IPS-18a (cell line): ENCODE measurements at regions not wholly inside any gene's neighbourhood (a gene's known extent, or its start where the extent isn't known, plus 50 kb on each side); places are given as distances from the start of the nearest gene placed in this dataset.

Experiments
- H3K27ac ChIP-seq: one replicate; pipeline ENCODE4 v1.5.1; 2013; ENCODE audit warnings: low read length
- H3K27me3 ChIP-seq: one replicate; pipeline ENCODE4 v1.6.1; 2013; ENCODE audit warnings: mild to moderate bottlenecking, low read length; ENCODE audit not compliant: control insufficient read depth, insufficient read depth
- H3K36me3 ChIP-seq: one replicate; pipeline ENCODE4 v1.6.1; 2013; ENCODE audit warnings: low read depth, low read length; ENCODE audit not compliant: control insufficient read depth
- H3K4me1 ChIP-seq: one replicate; pipeline ENCODE4 v1.6.1; 2013; ENCODE audit warnings: low read depth, low read length; ENCODE audit not compliant: control insufficient read depth
- H3K4me3 ChIP-seq: one replicate; pipeline ENCODE4 v1.5.1; 2013; ENCODE audit warnings: low read length
- H3K9ac ChIP-seq: one replicate; pipeline ENCODE4 v1.6.1; 2013; ENCODE audit warnings: mild to moderate bottlenecking, low read length, moderate library complexity
- H3K9me3 ChIP-seq: one replicate; pipeline ENCODE4 v1.6.1; 2013; ENCODE audit warnings: low read depth, low read length; ENCODE audit not compliant: control insufficient read depth

DNA sequence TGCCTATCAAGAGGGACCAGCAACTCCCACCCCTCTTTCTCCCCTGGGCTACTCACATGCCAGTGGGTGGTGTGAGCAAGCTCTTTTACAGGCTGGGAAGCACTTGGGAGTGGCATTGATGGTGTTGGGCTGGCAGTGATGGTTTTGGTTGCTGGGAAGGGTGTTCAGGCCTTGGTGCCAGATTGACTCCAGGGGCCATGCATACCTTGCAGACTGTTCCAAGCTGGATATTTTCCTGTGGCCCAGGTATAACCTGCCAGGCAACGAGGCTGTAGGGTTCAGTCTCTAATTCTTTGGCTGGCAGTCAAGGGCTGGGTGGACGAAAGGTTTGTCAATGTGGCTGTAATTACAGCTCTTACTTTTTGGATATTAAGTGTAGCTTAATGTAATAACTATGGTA lies 177.3 kb downstream of the MACROH2A1 start:
- Histone ChIP-seq H3K27ac (no peak overlapping the region), H3K36me3 (no peaks in the 10 kb centered on the region), H3K4me1 (peaks cover 4% of the 10 kb centered on the region), H3K27me3 (no peaks in the 10 kb centered on the region), H3K4me3 (no peak overlapping the region), H3K9ac (no peak overlapping the region), H3K9me3 (no peaks in the 10 kb centered on the region)

DNA sequence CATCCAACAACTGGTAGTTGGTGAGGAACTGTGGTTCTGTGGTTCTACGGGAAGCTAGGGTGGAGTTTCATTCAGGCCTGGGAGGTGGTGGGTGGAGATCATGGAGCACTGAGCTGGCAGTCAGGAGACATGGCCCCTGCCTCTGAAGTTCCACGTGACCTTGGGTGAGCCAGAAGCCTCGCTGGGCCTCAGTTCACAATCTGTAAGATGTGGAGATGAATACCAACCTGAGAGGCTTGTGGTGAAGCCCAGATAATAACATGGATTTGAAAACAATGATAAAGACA lies 177.9 kb downstream of the MACROH2A1 start:
- peaks cover 4% of the 10 kb centered on the region for H3K4me1 ChIP-seq
- peaks cover under 1% of the 10 kb centered on the region for H3K27me3 ChIP-seq
- no peaks in the 10 kb centered on the region for H3K9me3 ChIP-seq
- no peak overlapping the region for H3K4me3 ChIP-seq
- H3K9ac ChIP-seq = no peak overlapping the region
- no peaks in the 10 kb centered on the region for H3K36me3 ChIP-seq
- H3K27ac ChIP-seq = no peak overlapping the region

GRCh38 chr5:135220394-135221186 lies 178.4 kb downstream of the MACROH2A1 start:
- no peak overlapping the region for H3K9ac ChIP-seq
- no peak overlapping the region for H3K27ac ChIP-seq
- H3K4me3 ChIP-seq = no peak overlapping the region
- no peaks in the 10 kb centered on the region for H3K36me3 ChIP-seq
- peaks cover under 1% of the 10 kb centered on the region for H3K4me1 ChIP-seq
- H3K9me3 ChIP-seq = no peaks in the 10 kb centered on the region
- H3K27me3 ChIP-seq = peaks cover 5% of the 10 kb centered on the region

- H3K36me3 ChIP-seq = no peaks in the 10 kb centered on the region
- no peaks in the 10 kb centered on the region for H3K4me1 ChIP-seq
- no peak overlapping the region for H3K27ac ChIP-seq
- H3K9ac ChIP-seq = no peak overlapping the region
- no peaks in the 10 kb centered on the region for H3K9me3 ChIP-seq
- H3K4me3 ChIP-seq = no peak overlapping the region
- peaks cover 10% of the 10 kb centered on the region for H3K27me3 ChIP-seq
Observed at GRCh38 chr5:135219868-135220267, 179.2 kb downstream of the MACROH2A1 start.

- Histone ChIP-seq H3K9ac (no peak overlapping the region), H3K4me3 (no peak overlapping the region), H3K9me3 (no peaks in the 10 kb centered on the region), H3K27ac (no peak overlapping the region), H3K27me3 (peaks cover 10% of the 10 kb centered on the region), H3K4me1 (no peaks in the 10 kb centered on the region), H3K36me3 (no peaks in the 10 kb centered on the region)
Observed at GRCh38 chr5:135218790-135219568, 180.1 kb downstream of the MACROH2A1 start.

- Histone ChIP-seq H3K4me1 (no peaks in the 10 kb centered on the region), H3K4me3 (no peak overlapping the region), H3K36me3 (no peaks in the 10 kb centered on the region), H3K27ac (no peak overlapping the region), H3K9me3 (no peaks in the 10 kb centered on the region), H3K9ac (no peak overlapping the region), H3K27me3 (peaks cover 10% of the 10 kb centered on the region)
Observed at GRCh38 chr5:135218486-135218755, 180.6 kb downstream of the MACROH2A1 start.

- H3K27me3 ChIP-seq = peaks cover 10% of the 10 kb centered on the region
- no peak overlapping the region for H3K4me3 ChIP-seq
- no peaks in the 10 kb centered on the region for H3K36me3 ChIP-seq
- no peak overlapping the region for H3K27ac ChIP-seq
- no peak overlapping the region for H3K9ac ChIP-seq
- H3K4me1 ChIP-seq = peaks cover 3% of the 10 kb centered on the region
- H3K9me3 ChIP-seq = no peaks in the 10 kb centered on the region
Observed at GRCh38 chr5:135217669-135218485, 181.2 kb downstream of the MACROH2A1 start.

- Histone ChIP-seq H3K9me3 (no peaks in the 10 kb centered on the region), H3K4me3 (no peak overlapping the region), H3K9ac (no peak overlapping the region), H3K36me3 (no peaks in the 10 kb centered on the region), H3K27ac (no peak overlapping the region), H3K27me3 (peaks cover 10% of the 10 kb centered on the region), H3K4me1 (peaks cover 3% of the 10 kb centered on the region)
Observed at GRCh38 chr5:135216471-135217343, 182.3 kb downstream of the MACROH2A1 start.

GRCh38 chr5:135215617-135216470 lies 181.8 kb upstream of the PITX1 start:
- Histone ChIP-seq H3K27me3 (peaks cover 10% of the 10 kb centered on the region), H3K9me3 (no peaks in the 10 kb centered on the region), H3K9ac (no peak overlapping the region), H3K27ac (no peak overlapping the region), H3K4me3 (no peak overlapping the region), H3K4me1 (peaks cover 3% of the 10 kb centered on the region), H3K36me3 (no peaks in the 10 kb centered on the region)

GRCh38 chr5:135214897-135215616 lies 181.0 kb upstream of the PITX1 start:
- H3K9me3 ChIP-seq = no peaks in the 10 kb centered on the region
- no peak overlapping the region for H3K9ac ChIP-seq
- H3K27ac ChIP-seq = no peak overlapping the region
- H3K36me3 ChIP-seq = no peaks in the 10 kb centered on the region
- no peak overlapping the region for H3K4me3 ChIP-seq
- H3K27me3 ChIP-seq = peaks cover 10% of the 10 kb centered on the region
- peaks cover 3% of the 10 kb centered on the region for H3K4me1 ChIP-seq
